CD14-positive monocyte (primary cell): ENCODE measurements at regions not wholly inside any gene's neighbourhood (a gene's known extent, or its start where the extent isn't known, plus 50 kb on each side); places are given as distances from the start of the nearest gene placed in this dataset.

ENCODE experiments used
- DNase-seq, 3 donors: peaks; one replicate each; pipeline ENCODE4 v3.0.0-alpha.2; 2011 to 2022
- H2AFZ ChIP-seq: 2 replicates; pipeline ENCODE4 v1.6.0; 2012; ENCODE audit warnings: mild to moderate bottlenecking, low read depth, low read length, inconsistent platforms; ENCODE audit not compliant: insufficient read depth, poor library complexity, severe bottlenecking
- H3K27ac ChIP-seq, 2 donors: 1 replicate in 1 of 2; 2 replicates in 1 of 2; pipeline ENCODE4 v1.5.1; 2012 to 2013; ENCODE audit warnings: low read length in 2 of 2, control low read depth in 1 of 2, inconsistent platforms in 1 of 2, low read depth in 1 of 2, mild to moderate bottlenecking in 1 of 2
- H3K27me3 ChIP-seq, 2 donors: one replicate each; pipeline versions ENCODE4 v1.6.0 to v1.6.1; 2011 to 2013; ENCODE audit warnings: low read length in 2 of 2; ENCODE audit not compliant: control insufficient read depth in 2 of 2, insufficient read depth in 2 of 2
- H3K36me3 ChIP-seq, 2 donors: replicated peaks in 1 of 2; 1 replicate in 1 of 2; 2 replicates in 1 of 2; pipeline versions ENCODE4 v1.5.1 to v1.6.1; 2012 to 2013; ENCODE audit warnings: low read length in 2 of 2, control low read depth in 1 of 2, inconsistent platforms in 1 of 2, mild to moderate bottlenecking in 1 of 2; ENCODE audit not compliant: insufficient read depth in 2 of 2, control insufficient read depth in 1 of 2
- H3K4me1 ChIP-seq, 2 donors: 1 replicate in 1 of 2; 2 replicates in 1 of 2; pipeline versions ENCODE4 v1.5.1 to v1.6.1; 2012 to 2013; ENCODE audit warnings: low read length in 2 of 2, control low read depth in 1 of 2, inconsistent platforms in 1 of 2, mild to moderate bottlenecking in 1 of 2, moderate library complexity in 1 of 2; ENCODE audit not compliant: insufficient read depth in 2 of 2, control insufficient read depth in 1 of 2
- H3K4me2 ChIP-seq: replicated peaks from 2 replicates; pipeline ENCODE3; 2012; ENCODE audit warnings: low read length, moderate library complexity, mild to moderate bottlenecking; ENCODE audit not compliant: poor library complexity, severe bottlenecking; ENCODE audit errors: extremely low read depth
- H3K4me3 ChIP-seq, 3 experiments: fragments of 200-600 bp in 1 of 3; sonication (generic) in 1 of 3; replicated peaks in 1 of 3; 1 replicate in 2 of 3; 2 replicates in 1 of 3; pipeline ENCODE4 v1.5.1; 2011 to 2013; ENCODE audit warnings: low read length in 3 of 3, mild to moderate bottlenecking in 3 of 3, control low read depth in 2 of 3, low read depth in 2 of 3, inconsistent platforms in 1 of 3, moderate library complexity in 1 of 3
- H3K79me2 ChIP-seq: 2 replicates; pipeline ENCODE4 v1.6.0; 2012; ENCODE audit warnings: mild to moderate bottlenecking, control low read depth, inconsistent platforms, low read length, moderate library complexity; ENCODE audit not compliant: insufficient read depth
- H3K9ac ChIP-seq: 2 replicates; pipeline ENCODE4 v1.6.0; 2017; ENCODE audit warnings: low read length, mild to moderate bottlenecking; ENCODE audit not compliant: insufficient read depth, poor library complexity, severe bottlenecking
- H3K9me3 ChIP-seq, 2 donors: replicated peaks in 1 of 2; 1 replicate in 1 of 2; 2 replicates in 1 of 2; pipeline versions ENCODE4 v1.5.1 to v1.6.1; 2012 to 2013; ENCODE audit warnings: low read length in 2 of 2, control low read depth in 1 of 2; ENCODE audit not compliant: control insufficient read depth in 1 of 2, insufficient read depth in 1 of 2
- H4K20me1 ChIP-seq: 2 replicates; pipeline ENCODE4 v1.6.0; 2012; ENCODE audit warnings: mild to moderate bottlenecking, low read length, control low read depth, moderate library complexity; ENCODE audit not compliant: insufficient read depth
- H3K27ac Mint-ChIP-seq, 7 donors: one replicate each; pipeline ENCODE4 v1.8.0; 2020; ENCODE audit warnings: mild to moderate bottlenecking in 7 of 7, mixed read lengths in 7 of 7, moderate library complexity in 6 of 7, inconsistent platforms in 2 of 7
- H3K27me3 Mint-ChIP-seq, 3 donors: one replicate each; pipeline ENCODE4 v1.8.0; 2021 to 2022; ENCODE audit warnings: low read depth in 3 of 3, mild to moderate bottlenecking in 3 of 3, mixed read lengths in 3 of 3, moderate library complexity in 3 of 3, inconsistent platforms in 1 of 3
- H3K36me3 Mint-ChIP-seq, 2 donors: one replicate each; pipeline ENCODE4 v1.8.0; 2020; ENCODE audit warnings: mixed read lengths in 2 of 2, inconsistent platforms in 1 of 2, mild to moderate bottlenecking in 1 of 2
- H3K4me1 Mint-ChIP-seq: one replicate; pipeline ENCODE4 v1.8.0; 2020; ENCODE audit warnings: mild to moderate bottlenecking, mixed read lengths
- H3K4me3 Mint-ChIP-seq, 2 donors: one replicate each; pipeline ENCODE4 v1.8.0; 2020; ENCODE audit warnings: mild to moderate bottlenecking in 2 of 2, mixed read lengths in 2 of 2, moderate library complexity in 1 of 2
- H3K9me3 Mint-ChIP-seq, 7 donors: one replicate each; pipeline ENCODE4 v1.8.0; 2020 to 2022; ENCODE audit warnings: mixed read lengths in 7 of 7, mild to moderate bottlenecking in 6 of 7, moderate library complexity in 6 of 7, inconsistent platforms in 2 of 7
- CTCF ChIP-seq: fragments of 200-600 bp; IDR thresholded peaks from one replicate; pipeline ENCODE4 v1.8.0; 2022; ENCODE audit warnings: antibody characterized with exemption, mild to moderate bottlenecking
- WGBS: methylation state at CpG from one replicate; pipeline ENCODE4 v1.1.5; 2013; ENCODE audit warnings: missing lambda C conversion rate; ENCODE audit not compliant: insufficient coverage; 5-methylcytosine and 5-hydroxymethylcytosine counted together
- intact Hi-C, 2 donors: fragments of 100-400 bp; cut with micrococcal nuclease; formaldehyde crosslinking; loops; one replicate each; pipeline versions ENCODE4 v1.15.0 to v1.15.1; 2023

GRCh38 chr13:58455094-58455493 lies 823.5 kb downstream of the PCDH17 start:
- Histone ChIP-seq H3K79me2 (no peaks in the 10 kb centered on the region), H2AFZ (no peak overlapping the region), H3K4me1 (no peaks in the 10 kb centered on the region), H3K9ac (no peak overlapping the region), H3K4me2 (no peak overlapping the region), H3K27me3 (no peaks in the 10 kb centered on the region), H3K27ac (no peak overlapping the region), H3K36me3 (no peaks in the 10 kb centered on the region), H4K20me1 (no peaks in the 10 kb centered on the region), H3K4me3 (no peak overlapping the region), H3K9me3 (peaks cover 0 to 4% of the 10 kb centered on the region in 2 donors)
- H3K27ac Mint-ChIP-seq, result no peak overlapping the region
- no peak for TF ChIP-seq CTCF
- no peak for DNase-seq
- H3K9me3 Mint-ChIP-seq, result peaks cover 0 to 5% (median 3%) of the 10 kb centered on the region in 7 donors
- no peaks in the 10 kb centered on the region for H3K36me3 Mint-ChIP-seq
- no peaks in the 10 kb centered on the region for H3K27me3 Mint-ChIP-seq
- no peak overlapping the region for H3K4me3 Mint-ChIP-seq
- no peaks in the 10 kb centered on the region for H3K4me1 Mint-ChIP-seq
- intact Hi-C loops, result no loop called here

- H3K4me2 ChIP-seq, result no peak overlapping the region
- no peak for DNase-seq
- no peak overlapping the region for H2AFZ ChIP-seq
- H3K4me1 Mint-ChIP-seq, result no peaks in the 10 kb centered on the region
- H3K4me1 ChIP-seq, result no peaks in the 10 kb centered on the region
- H3K4me3 ChIP-seq, result no peak overlapping the region
- H3K9me3 ChIP-seq, result peaks cover 0 to 3% of the 10 kb centered on the region in 2 donors
- no peaks in the 10 kb centered on the region for H3K79me2 ChIP-seq
- H3K27ac Mint-ChIP-seq, result no peak overlapping the region
- no peaks in the 10 kb centered on the region for H3K27me3 Mint-ChIP-seq
- H3K36me3 Mint-ChIP-seq, result no peaks in the 10 kb centered on the region
- H3K36me3 ChIP-seq, result no peaks in the 10 kb centered on the region
- no peak overlapping the region for H3K27ac ChIP-seq
- TF ChIP-seq CTCF, result no peak
- H3K9ac ChIP-seq, result no peak overlapping the region
- H3K27me3 ChIP-seq, result no peaks in the 10 kb centered on the region
- H3K9me3 Mint-ChIP-seq, result peaks cover 0 to 12% (median 5%) of the 10 kb centered on the region in 7 donors
- intact Hi-C loops, result no loop called here
- WGBS, result no CpG with 5 or more reads among the region's 2 CpGs
- H3K4me3 Mint-ChIP-seq, result no peak overlapping the region
- no peaks in the 10 kb centered on the region for H4K20me1 ChIP-seq
Measured at GRCh38 chr13:58461217-58461616, 829.7 kb downstream of the PCDH17 start.
